Glomerular visceral epithelial cell (primary cell): ENCODE measurements at regions not wholly inside any gene's neighbourhood (a gene's known extent, or its start where the extent isn't known, plus 50 kb on each side); places are given as distances from the start of the nearest gene placed in this dataset.
"Not testable (repeated sequence)": the region's sequence is repeated elsewhere in the genome, so short reads cannot be mapped to it uniquely, and the experiment has no call there.

Experiments
- DNase-seq: peaks from one replicate; pipeline ENCODE4 v3.0.0-alpha.2; 2016; ENCODE audit errors: extremely low spot score

DNA sequence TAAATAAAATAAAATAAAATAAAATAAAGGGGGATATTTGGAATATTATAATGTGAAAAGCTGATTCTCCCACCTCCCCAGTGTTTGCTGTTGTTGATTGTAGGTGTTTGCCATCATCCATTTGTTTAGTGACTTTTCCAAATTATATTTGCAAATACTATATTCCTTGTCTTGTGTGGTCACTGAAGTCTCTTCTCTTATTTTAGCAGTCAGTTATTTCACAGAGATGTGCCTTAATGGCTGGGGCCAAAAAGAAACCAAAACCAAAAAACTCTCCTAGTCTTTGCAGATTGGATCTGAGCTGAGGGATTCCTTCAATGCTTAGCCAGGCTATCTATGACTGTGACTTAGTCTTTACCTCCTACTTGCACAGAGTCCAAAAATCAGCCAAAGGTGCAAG is 70.9 kb upstream of the ZNF169 start:
- DNase-seq, result no peak

DNA sequence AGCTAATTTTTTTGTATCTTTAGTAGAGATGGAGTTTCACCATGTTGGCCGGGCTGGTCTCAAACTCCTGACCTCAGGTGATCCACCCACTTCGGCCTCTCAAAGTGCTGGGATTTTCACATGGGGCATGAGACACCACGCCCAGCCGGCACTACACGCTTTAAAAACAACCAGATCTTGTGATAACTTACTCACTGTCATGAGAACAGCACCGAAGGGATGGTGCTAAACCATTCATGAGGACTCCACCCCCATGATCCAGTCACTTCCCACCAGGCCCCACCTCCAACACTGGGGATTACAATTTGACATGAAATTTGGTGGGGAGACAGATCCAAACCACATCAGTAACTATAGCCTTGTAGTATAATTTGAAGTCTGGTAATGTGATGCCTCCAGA is 67.4 kb upstream of the ZNF169 start:
- not testable (repeated sequence) for DNase-seq

DNA sequence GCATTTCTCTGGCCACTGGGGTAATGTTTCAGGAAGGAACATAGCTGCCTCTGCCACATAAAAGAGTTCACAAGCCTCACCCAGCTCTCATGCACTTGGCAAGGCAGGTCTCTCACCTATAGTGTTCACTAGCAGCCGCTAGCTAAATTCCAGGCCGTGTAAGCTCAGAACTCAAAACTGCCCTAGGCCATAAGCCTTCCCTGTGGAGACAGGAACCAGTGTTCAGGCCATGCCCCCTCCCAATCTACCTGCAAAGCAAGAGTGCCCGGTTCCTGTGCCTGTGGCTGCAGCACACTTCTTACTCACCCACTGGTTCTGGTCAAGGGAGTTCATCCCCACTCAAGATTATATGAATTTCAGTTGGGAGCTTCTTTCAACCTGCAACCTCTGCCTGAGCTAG is 60.7 kb upstream of the ZNF169 start:
- no peak for DNase-seq

DNA sequence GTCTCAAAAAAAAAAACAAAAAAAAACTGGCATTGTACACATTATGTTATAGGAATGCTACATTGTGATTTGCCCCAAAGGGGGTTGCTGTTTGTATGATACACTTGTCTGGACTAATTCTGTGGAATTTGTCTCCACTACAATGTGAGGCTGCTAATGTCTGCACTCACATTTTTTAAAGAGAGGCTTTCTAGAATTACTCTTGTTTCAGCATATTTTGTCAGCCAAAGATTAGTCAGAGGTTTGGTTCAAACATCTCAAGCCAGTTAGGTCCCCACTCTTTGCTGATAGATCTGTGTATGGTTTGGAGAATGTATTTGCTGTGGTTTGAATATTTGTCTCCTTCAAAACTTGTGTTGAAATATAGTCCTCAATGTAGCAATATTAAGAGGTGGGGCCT is 59.3 kb upstream of the ZNF169 start:
- DNase-seq, result no peak

DNA sequence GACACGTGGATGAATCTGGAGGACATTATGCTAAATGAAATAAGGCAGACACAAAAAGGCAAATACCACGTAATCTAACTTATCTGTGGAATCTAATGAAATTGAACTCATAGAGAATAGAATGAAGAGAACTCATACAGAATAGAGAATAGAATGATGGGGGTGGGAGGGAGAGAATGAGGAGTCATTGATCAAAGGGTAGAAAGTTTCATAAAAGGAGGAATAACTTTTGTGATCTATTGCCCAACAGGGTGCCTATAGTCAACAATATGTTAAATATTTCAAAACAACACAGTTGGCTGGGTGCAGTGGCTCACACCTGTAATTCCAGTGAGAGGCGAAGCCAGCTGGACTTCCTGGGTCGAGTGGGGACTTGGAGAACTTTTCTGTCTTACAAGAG is 54.9 kb upstream of the ZNF169 start:
- DNase-seq, result no peak

DNA sequence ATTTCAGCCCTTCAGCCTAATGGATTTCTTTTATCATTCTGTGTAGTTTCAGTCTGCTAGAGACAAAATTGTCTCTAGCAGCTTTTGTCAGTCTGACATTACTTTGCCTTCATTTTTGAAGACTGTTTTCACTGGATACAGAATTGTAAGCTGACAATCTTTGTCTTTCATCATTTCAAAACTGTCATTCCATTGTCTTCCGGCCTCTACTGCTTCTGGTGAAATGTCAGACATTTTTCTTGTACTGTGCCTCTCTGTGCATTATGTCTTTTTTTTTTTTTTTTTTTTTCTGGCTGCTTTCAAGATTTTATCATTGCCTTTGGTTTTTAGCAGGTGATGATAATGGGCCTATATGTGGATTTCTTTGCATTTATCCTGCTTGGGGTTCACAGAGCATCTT is 51.3 kb upstream of the ZNF169 start:
- DNase-seq, result no peak
